DND-41 (cell line): ENCODE measurements at regions not wholly inside any gene's neighbourhood (a gene's known extent, or its start where the extent isn't known, plus 50 kb on each side); places are given as distances from the start of the nearest gene placed in this dataset.

Source experiments
- ATAC-seq: fragments of 200-7000 bp; cut with Tn5 transposase; 3 replicates; pipeline ENCODE4 v1.9.1; 2021; ENCODE audit warnings: low read depth; ENCODE audit not compliant: insufficient read depth
- DNase-seq: peaks from one replicate; pipeline ENCODE4 v3.0.0-alpha.2; 2020
- H2AFZ ChIP-seq: 2 replicates; pipeline ENCODE4 v1.6.0; 2012; ENCODE audit warnings: low read depth, low read length
- H3K27ac ChIP-seq: 2 replicates; pipeline ENCODE4 v1.5.1; 2012; ENCODE audit warnings: low read length, inconsistent platforms
- H3K27me3 ChIP-seq: fragments of 200-600 bp; sonication (generic); 2 replicates; pipeline ENCODE4 v1.6.0; 2012; ENCODE audit warnings: low read length, mild to moderate bottlenecking, inconsistent platforms; ENCODE audit not compliant: insufficient read depth, poor library complexity
- H3K36me3 ChIP-seq: 2 replicates; pipeline ENCODE4 v1.5.1; 2012; ENCODE audit warnings: low read length, inconsistent platforms; ENCODE audit not compliant: insufficient read depth
- H3K4me1 ChIP-seq: 2 replicates; pipeline ENCODE4 v1.5.1; 2012; ENCODE audit warnings: mild to moderate bottlenecking, low read length; ENCODE audit not compliant: insufficient read depth
- H3K4me2 ChIP-seq: 2 replicates; pipeline ENCODE4 v1.6.0; 2012; ENCODE audit warnings: mild to moderate bottlenecking, moderate library complexity, low read length, inconsistent platforms; ENCODE audit not compliant: insufficient read depth
- H3K4me3 ChIP-seq, 2 experiments: fragments of 200-600 bp in 1 of 2; shearing (Covaris generic) in 1 of 2; 2 replicates each; pipeline ENCODE4 v1.5.1; 2012 to 2016; ENCODE audit warnings: inconsistent platforms in 2 of 2, low read length in 2 of 2, mild to moderate bottlenecking in 2 of 2, low read depth in 1 of 2, moderate library complexity in 1 of 2
- H3K79me2 ChIP-seq: 2 replicates; pipeline ENCODE4 v1.6.0; 2012; ENCODE audit warnings: low read length, inconsistent platforms; ENCODE audit not compliant: insufficient read depth
- H3K9ac ChIP-seq: 2 replicates; pipeline ENCODE4 v1.6.0; 2012; ENCODE audit warnings: low read depth, mild to moderate bottlenecking, inconsistent platforms, low read length, moderate library complexity
- H3K9me3 ChIP-seq: 2 replicates; pipeline ENCODE4 v1.5.1; 2012; ENCODE audit warnings: low read length, moderate library complexity, mild to moderate bottlenecking, inconsistent platforms; ENCODE audit not compliant: insufficient read depth, severe bottlenecking
- H4K20me1 ChIP-seq: 2 replicates; pipeline ENCODE4 v1.6.0; 2012; ENCODE audit warnings: low read length; ENCODE audit not compliant: insufficient read depth
- EZH2 ChIP-seq: IDR thresholded peaks from 3 replicates; pipeline ENCODE4 v1.6.1; 2012; ENCODE audit warnings: borderline replicate concordance, low read depth, mild to moderate bottlenecking, moderate library complexity, low read length, inconsistent platforms; ENCODE audit not compliant: severe bottlenecking
- TF ChIP-seq, protein P1 (sequence below): IDR thresholded peaks from 2 replicates; pipeline ENCODE4 v1.5.1; 2012; ENCODE audit warnings: borderline replicate concordance, low read length, moderate library complexity, mild to moderate bottlenecking; ENCODE audit not compliant: poor library complexity, severe bottlenecking; ENCODE audit errors: extremely low read depth

GRCh38 chr5:166881802-166882201 is 1409.6 kb upstream of the WWC1 start:
- TF ChIP-seq, protein P1, sequence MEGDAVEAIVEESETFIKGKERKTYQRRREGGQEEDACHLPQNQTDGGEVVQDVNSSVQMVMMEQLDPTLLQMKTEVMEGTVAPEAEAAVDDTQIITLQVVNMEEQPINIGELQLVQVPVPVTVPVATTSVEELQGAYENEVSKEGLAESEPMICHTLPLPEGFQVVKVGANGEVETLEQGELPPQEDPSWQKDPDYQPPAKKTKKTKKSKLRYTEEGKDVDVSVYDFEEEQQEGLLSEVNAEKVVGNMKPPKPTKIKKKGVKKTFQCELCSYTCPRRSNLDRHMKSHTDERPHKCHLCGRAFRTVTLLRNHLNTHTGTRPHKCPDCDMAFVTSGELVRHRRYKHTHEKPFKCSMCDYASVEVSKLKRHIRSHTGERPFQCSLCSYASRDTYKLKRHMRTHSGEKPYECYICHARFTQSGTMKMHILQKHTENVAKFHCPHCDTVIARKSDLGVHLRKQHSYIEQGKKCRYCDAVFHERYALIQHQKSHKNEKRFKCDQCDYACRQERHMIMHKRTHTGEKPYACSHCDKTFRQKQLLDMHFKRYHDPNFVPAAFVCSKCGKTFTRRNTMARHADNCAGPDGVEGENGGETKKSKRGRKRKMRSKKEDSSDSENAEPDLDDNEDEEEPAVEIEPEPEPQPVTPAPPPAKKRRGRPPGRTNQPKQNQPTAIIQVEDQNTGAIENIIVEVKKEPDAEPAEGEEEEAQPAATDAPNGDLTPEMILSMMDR: no peak
- no peak for TF ChIP-seq EZH2
- H3K27ac ChIP-seq: no peak overlapping the region
- no peaks in the 10 kb centered on the region for H3K4me1 ChIP-seq
- no peaks in the 10 kb centered on the region for H3K36me3 ChIP-seq
- no peak for DNase-seq
- H3K9me3 ChIP-seq: no peaks in the 10 kb centered on the region
- no peak overlapping the region for H3K4me3 ChIP-seq
- no peak overlapping the region for H3K4me2 ChIP-seq
- no peaks in the 10 kb centered on the region for H3K79me2 ChIP-seq
- H3K27me3 ChIP-seq: no peaks in the 10 kb centered on the region
- no peak overlapping the region for H2AFZ ChIP-seq
- H4K20me1 ChIP-seq: no peaks in the 10 kb centered on the region
- no peak for ATAC-seq
- no peak overlapping the region for H3K9ac ChIP-seq

- TF ChIP-seq, protein P1: no peak
- no peak for TF ChIP-seq EZH2
- no peak overlapping the region for H3K4me3 ChIP-seq
- no peak overlapping the region for H3K27ac ChIP-seq
- no peaks in the 10 kb centered on the region for H3K4me1 ChIP-seq
- H3K27me3 ChIP-seq: no peaks in the 10 kb centered on the region
- ATAC-seq (no peak), DNase-seq (no peak)
- no peak overlapping the region for H3K9ac ChIP-seq
- H3K36me3 ChIP-seq: no peaks in the 10 kb centered on the region
- no peaks in the 10 kb centered on the region for H3K9me3 ChIP-seq
- H3K79me2 ChIP-seq: no peaks in the 10 kb centered on the region
- no peak overlapping the region for H3K4me2 ChIP-seq
- H2AFZ ChIP-seq: no peak overlapping the region
- H4K20me1 ChIP-seq: no peaks in the 10 kb centered on the region
These were observed 1408.4 kb upstream of the WWC1 start for GRCh38 chr5:166883016-166883415.

- no peaks in the 10 kb centered on the region for H3K36me3 ChIP-seq
These were observed 1393.3 kb upstream of the WWC1 start for GRCh38 chr5:166898166-166898565.

More at GRCh38 chr5:166898166-166898565, 1393.3 kb upstream of the WWC1 start:
- no peaks in the 10 kb centered on the region for H3K9me3 ChIP-seq
- TF ChIP-seq, protein P1: no peak
- no peak for TF ChIP-seq EZH2
- H3K4me3 ChIP-seq: no peak overlapping the region
- H4K20me1 ChIP-seq: no peaks in the 10 kb centered on the region
- H3K27me3 ChIP-seq: no peaks in the 10 kb centered on the region
- H3K79me2 ChIP-seq: no peaks in the 10 kb centered on the region
- H3K4me1 ChIP-seq: no peaks in the 10 kb centered on the region
- ATAC-seq (no peak), DNase-seq (no peak)
- no peak overlapping the region for H3K27ac ChIP-seq
- no peak overlapping the region for H2AFZ ChIP-seq
- H3K4me2 ChIP-seq: no peak overlapping the region
- H3K9ac ChIP-seq: no peak overlapping the region
